Chondrocyte (in vitro differentiated cells): ENCODE measurements at regions not wholly inside any gene's neighbourhood (a gene's known extent, or its start where the extent isn't known, plus 50 kb on each side); places are given as distances from the start of the nearest gene placed in this dataset.

ENCODE experiments used
- DNase-seq: peaks from one replicate; pipeline ENCODE4 v3.0.0; 2021; ENCODE audit warnings: mixed read lengths, low spot score
- H3K27ac Mint-ChIP-seq: one replicate; pipeline ENCODE4 v1.8.0; 2021; ENCODE audit warnings: mild to moderate bottlenecking, moderate library complexity, mixed read lengths; ENCODE audit not compliant: unreplicated experiment
- H3K27me3 Mint-ChIP-seq: 2 replicates; pipeline ENCODE4 v1.8.0; 2021; ENCODE audit warnings: low read depth, mixed read lengths
- H3K36me3 Mint-ChIP-seq: 2 replicates; pipeline ENCODE4 v1.8.0; 2021; ENCODE audit warnings: low read depth, mixed read lengths
- H3K4me1 Mint-ChIP-seq: 2 replicates; pipeline ENCODE4 v1.8.0; 2021; ENCODE audit warnings: low read depth, mild to moderate bottlenecking, mixed read lengths
- H3K4me3 Mint-ChIP-seq: one replicate; pipeline ENCODE4 v1.8.0; 2021; ENCODE audit warnings: mild to moderate bottlenecking, moderate library complexity, mixed read lengths; ENCODE audit not compliant: unreplicated experiment
- H3K9me3 Mint-ChIP-seq: 2 replicates; pipeline ENCODE4 v1.8.0; 2021; ENCODE audit warnings: low read depth, mixed read lengths
- CTCF ChIP-seq: fragments of 200-600 bp; sonication (generic); IDR thresholded peaks from 2 replicates; pipeline ENCODE4 v1.5.0; 2021; ENCODE audit warnings: antibody characterized with exemption, mild to moderate bottlenecking, moderate library complexity

DNA sequence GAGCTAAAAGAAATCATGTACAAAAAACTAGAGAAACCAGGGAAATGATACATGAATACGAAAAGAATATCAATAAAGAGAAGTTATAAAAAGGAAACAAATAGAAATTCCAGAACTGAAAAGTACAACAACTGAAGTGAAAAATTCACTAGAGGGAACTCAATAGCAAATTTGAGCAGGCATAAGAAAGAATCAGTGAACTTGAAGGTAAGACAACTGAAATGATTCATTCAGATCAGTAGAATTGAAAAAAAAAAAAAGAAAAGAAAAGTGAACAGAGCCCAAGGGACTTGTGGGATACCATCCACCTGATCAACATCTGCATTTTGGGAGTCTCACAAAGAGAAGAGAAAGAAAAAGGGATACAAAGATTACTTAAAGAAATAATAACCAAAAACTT, 78.3 kb downstream of the HHEX start:
- Mint-ChIP-seq H3K9me3 (peaks cover 10% of the 10 kb centered on the region), H3K36me3 (peaks cover 5% of the 10 kb centered on the region)
- no peak for TF ChIP-seq CTCF

GRCh38 chr10:92773776-92774175, 74.5 kb upstream of the EXOC6 start:
- Mint-ChIP-seq H3K9me3 (peaks cover 4% of the 10 kb centered on the region), H3K27me3 (peaks cover 41% of the 10 kb centered on the region), H3K4me3 (no peak overlapping the region), H3K4me1 (no peaks in the 10 kb centered on the region), H3K27ac (no peak overlapping the region), H3K36me3 (peaks cover 8% of the 10 kb centered on the region)
- no peak for DNase-seq
- TF ChIP-seq CTCF: no peak

More for the DNA sequence above, 78.3 kb downstream of the HHEX start:
- H3K4me1 Mint-ChIP-seq: peaks cover 3% of the 10 kb centered on the region
- H3K27ac Mint-ChIP-seq: no peak overlapping the region
- DNase-seq: no peak
- H3K27me3 Mint-ChIP-seq: peaks cover 21% of the 10 kb centered on the region
- no peak overlapping the region for H3K4me3 Mint-ChIP-seq

- Mint-ChIP-seq H3K27ac (no peak overlapping the region), H3K4me3 (no peak overlapping the region), H3K4me1 (no peaks in the 10 kb centered on the region), H3K36me3 (peaks cover 5% of the 10 kb centered on the region), H3K27me3 (peaks cover 33% of the 10 kb centered on the region), H3K9me3 (peaks cover 4% of the 10 kb centered on the region)
- DNase-seq: no peak
- TF ChIP-seq CTCF: no peak
Observed at GRCh38 chr10:92778091-92778490, 70.2 kb upstream of the EXOC6 start.

DNA sequence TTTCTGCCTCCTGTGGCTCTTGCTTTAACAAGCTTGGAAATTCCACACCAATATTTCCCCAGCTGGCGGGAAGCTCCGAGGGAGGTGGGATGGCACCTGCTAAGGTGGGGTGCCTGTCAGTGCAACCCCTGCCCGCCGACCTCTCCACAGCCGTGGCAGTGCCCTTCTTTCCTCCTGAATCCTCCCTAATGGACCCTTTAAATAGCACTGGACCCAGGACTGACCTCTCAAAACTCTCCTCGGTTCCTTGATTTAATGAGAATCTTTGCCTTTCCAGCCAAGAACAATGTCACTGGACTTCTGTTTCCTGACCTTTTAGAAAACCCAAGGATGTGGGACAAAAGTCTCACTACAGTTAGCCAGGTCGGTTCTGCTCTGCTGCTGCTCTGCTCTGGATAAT, 63.2 kb upstream of the EXOC6 start:
- H3K27ac Mint-ChIP-seq: no peak overlapping the region
- no peaks in the 10 kb centered on the region for H3K9me3 Mint-ChIP-seq
- H3K36me3 Mint-ChIP-seq: peaks cover 2% of the 10 kb centered on the region
- no peak overlapping the region for H3K4me3 Mint-ChIP-seq
- DNase-seq: no peak
- TF ChIP-seq CTCF: no peak
- H3K27me3 Mint-ChIP-seq: peaks cover 22% of the 10 kb centered on the region
- H3K4me1 Mint-ChIP-seq: no peaks in the 10 kb centered on the region

GRCh38 chr10:92787557-92788152, 60.7 kb upstream of the EXOC6 start:
- Mint-ChIP-seq H3K27me3 (peaks cover 19% of the 10 kb centered on the region), H3K27ac (no peak overlapping the region), H3K36me3 (peaks cover 2% of the 10 kb centered on the region), H3K4me3 (no peak overlapping the region), H3K9me3 (no peaks in the 10 kb centered on the region), H3K4me1 (no peaks in the 10 kb centered on the region)
- no peak for DNase-seq
- no peak for TF ChIP-seq CTCF
